H1 (cell line): ENCODE measurements at regions not wholly inside any gene's neighbourhood (a gene's known extent, or its start where the extent isn't known, plus 50 kb on each side); places are given as distances from the start of the nearest gene placed in this dataset.

Experiments used
- CTCF ChIA-PET: fragments of 300-600 bp; sonication (Branson Sonifier 250); formaldehyde crosslinking; loops from one replicate; lab custom pipeline; 2021; ENCODE audit not compliant: partially characterized antibody; lab: Charles Lee
- POLR2A ChIA-PET: fragments of 300-600 bp; sonication (Branson Sonifier 250); formaldehyde crosslinking; loops from one replicate; lab custom pipeline; 2021; ENCODE audit warnings: inconsistent platforms; ENCODE audit not compliant: partially characterized antibody; lab: Charles Lee
- DNase-seq, 2 experiments: peaks; one replicate each; pipeline versions ENCODE4 v3.0.0 to v3.0.0-alpha.2; 2010 to 2022; ENCODE audit warnings: low spot score in 2 of 2, low read depth in 1 of 2, mixed read lengths in 1 of 2
- FAIRE-seq: peaks from 2 replicates; lab custom pipeline; 2011; peaks lifted over from hg19 to GRCh38; lab: Jason Lieb, UNC
- H2AFZ ChIP-seq: 2 replicates; pipeline ENCODE4 v1.8.1; 2012; ENCODE audit warnings: low read length, inconsistent platforms
- H2AK5ac ChIP-seq: 2 replicates; pipeline ENCODE4 v1.6.1; 2013; ENCODE audit warnings: low read depth, low read length
- H2BK120ac ChIP-seq: replicated peaks from 2 replicates; pipeline ENCODE3; 2013; ENCODE audit warnings: low read depth, low read length, inconsistent platforms
- H2BK12ac ChIP-seq: 2 replicates; pipeline ENCODE4 v1.6.1; 2013; ENCODE audit warnings: low read depth, low read length
- H2BK15ac ChIP-seq: 2 replicates; pipeline ENCODE4 v1.6.1; 2013; ENCODE audit warnings: low read length
- H2BK20ac ChIP-seq: 2 replicates; pipeline ENCODE4 v1.6.1; 2013; ENCODE audit warnings: low read length
- H2BK5ac ChIP-seq: 2 replicates; pipeline ENCODE4 v1.6.1; 2013; ENCODE audit warnings: low read depth, low read length
- H3K14ac ChIP-seq: 2 replicates; pipeline ENCODE4 v1.6.1; 2013; ENCODE audit warnings: inconsistent platforms; ENCODE audit not compliant: insufficient read length
- H3K18ac ChIP-seq: 2 replicates; pipeline ENCODE4 v1.6.1; 2013; ENCODE audit warnings: low read length; ENCODE audit errors: extremely low read depth
- H3K23ac ChIP-seq: 2 replicates; pipeline ENCODE4 v1.6.1; 2013; ENCODE audit warnings: inconsistent platforms; ENCODE audit not compliant: insufficient read length
- H3K23me2 ChIP-seq: 2 replicates; pipeline ENCODE4 v1.6.1; 2013; ENCODE audit warnings: low read depth, low read length
- H3K27ac ChIP-seq: 2 replicates; pipeline ENCODE4 v1.6.1; 2011; ENCODE audit warnings: low read depth, low read length, inconsistent platforms
- H3K27me3 ChIP-seq, 4 experiments: replicated peaks in 1 of 4; 1 replicate in 1 of 4; 2 replicates in 3 of 4; pipeline versions ENCODE4 v1.6.1 to v1.8.1; 2011 to 2013; ENCODE audit warnings: low read length in 3 of 4, mild to moderate bottlenecking in 3 of 4, inconsistent platforms in 2 of 4, mixed read lengths in 2 of 4, moderate library complexity in 1 of 4; ENCODE audit not compliant: control insufficient read depth in 3 of 4, insufficient read depth in 3 of 4; ENCODE audit errors: extremely low read depth in 1 of 4
- H3K36me3 ChIP-seq, 4 experiments: 2 replicates each; pipeline versions ENCODE4 v1.6.1 to v1.8.1; 2011 to 2013; ENCODE audit warnings: mild to moderate bottlenecking in 4 of 4, low read length in 3 of 4, moderate library complexity in 2 of 4, control low read depth in 1 of 4, inconsistent platforms in 1 of 4; ENCODE audit not compliant: insufficient read depth in 4 of 4, control insufficient read depth in 2 of 4
- H3K4ac ChIP-seq: replicated peaks from 2 replicates; pipeline ENCODE3; 2013; ENCODE audit warnings: low read length, low read depth, mixed read lengths, inconsistent platforms; ENCODE audit not compliant: insufficient read length
- H3K4me1 ChIP-seq, 4 experiments: replicated peaks in 1 of 4; 1 replicate in 1 of 4; 2 replicates in 3 of 4; pipeline versions ENCODE4 v1.6.1 to v1.8.1; 2011 to 2013; ENCODE audit warnings: low read length in 3 of 4, inconsistent platforms in 2 of 4, mixed read lengths in 1 of 4; ENCODE audit not compliant: insufficient read depth in 4 of 4, control insufficient read depth in 3 of 4
- H3K4me2 ChIP-seq, 2 experiments: 2 replicates each; pipeline versions ENCODE4 v1.6.1 to v1.8.1; 2011 to 2013; ENCODE audit warnings: low read depth in 2 of 2, low read length in 2 of 2, control low read depth in 1 of 2, inconsistent platforms in 1 of 2, mild to moderate bottlenecking in 1 of 2; ENCODE audit not compliant: insufficient read depth in 1 of 2
- H3K4me3 ChIP-seq, 4 experiments: fragments of 200-600, 300-600 bp in 1 of 4; sonication (generic), shearing (Covaris generic), sonication (Bioruptor Twin) in 1 of 4; 2 replicates each; pipeline versions ENCODE4 v1.5.1 to v1.8.1; 2011 to 2016; ENCODE audit warnings: low read length in 4 of 4, low read depth in 3 of 4, control low read depth in 2 of 4, inconsistent platforms in 2 of 4, mild to moderate bottlenecking in 2 of 4, mixed read lengths in 1 of 4, moderate library complexity in 1 of 4; ENCODE audit not compliant: insufficient read depth in 2 of 4; ENCODE audit errors: extremely low read depth in 1 of 4
- H3K56ac ChIP-seq: replicated peaks from 2 replicates; pipeline ENCODE3; 2013; ENCODE audit warnings: low read depth, mild to moderate bottlenecking, mixed read lengths, low read length, inconsistent platforms; ENCODE audit not compliant: insufficient read length
- H3K79me1 ChIP-seq: 2 replicates; pipeline ENCODE4 v1.6.1; 2013; ENCODE audit warnings: low read depth, low read length, control low read depth
- H3K79me2 ChIP-seq, 2 experiments: 2 replicates each; pipeline versions ENCODE4 v1.6.1 to v1.8.1; 2012 to 2013; ENCODE audit warnings: low read length in 2 of 2, mild to moderate bottlenecking in 2 of 2, inconsistent platforms in 1 of 2; ENCODE audit not compliant: insufficient read depth in 2 of 2, control insufficient read depth in 1 of 2
- H3K9ac ChIP-seq, 4 experiments: replicated peaks in 1 of 4; 1 replicate in 1 of 4; 2 replicates in 3 of 4; pipeline versions ENCODE4 v1.6.1 to v1.8.1; 2011 to 2013; ENCODE audit warnings: low read depth in 3 of 4, low read length in 3 of 4, control low read depth in 2 of 4, mild to moderate bottlenecking in 2 of 4, moderate library complexity in 2 of 4, inconsistent platforms in 1 of 4; ENCODE audit errors: extremely low read depth in 1 of 4
- H3K9me3 ChIP-seq, 2 experiments: 2 replicates each; pipeline versions ENCODE4 v1.6.1 to v1.8.1; 2012 to 2013; ENCODE audit warnings: mild to moderate bottlenecking in 2 of 2, moderate library complexity in 2 of 2, control low read depth in 1 of 2, inconsistent platforms in 1 of 2, low read depth in 1 of 2, low read length in 1 of 2, mixed read lengths in 1 of 2; ENCODE audit not compliant: insufficient read depth in 2 of 2
- H4K20me1 ChIP-seq, 2 experiments: replicated peaks in 1 of 2; 2 replicates each; pipeline versions ENCODE3 to v1.8.1; 2011 to 2013; ENCODE audit warnings: inconsistent platforms in 2 of 2, low read length in 2 of 2, mild to moderate bottlenecking in 1 of 2; ENCODE audit not compliant: insufficient read depth in 2 of 2, control insufficient read depth in 1 of 2
- H4K5ac ChIP-seq: 2 replicates; pipeline ENCODE4 v1.6.1; 2013; ENCODE audit warnings: low read length, low read depth, mixed read lengths, inconsistent platforms; ENCODE audit not compliant: insufficient read length
- H4K8ac ChIP-seq: 2 replicates; pipeline ENCODE4 v1.8.0; 2013; ENCODE audit warnings: mild to moderate bottlenecking, moderate library complexity, low read length, inconsistent platforms; ENCODE audit not compliant: insufficient read depth; ENCODE audit errors: extremely low read depth
- H4K91ac ChIP-seq: replicated peaks from 2 replicates; pipeline ENCODE3; 2013; ENCODE audit warnings: low read length, mixed read lengths, inconsistent platforms; ENCODE audit not compliant: insufficient read length
- BRCA1 ChIP-seq: IDR thresholded peaks from 2 replicates; pipeline ENCODE4 v1.6.1; 2012; ENCODE audit warnings: low read depth, low read length, improper control_type of control experiment
- CBX5 ChIP-seq: fragments of 300-800, 300-1000 bp; sonication (generic); IDR thresholded peaks from 2 replicates; pipeline ENCODE4 v1.7.1; 2016; ENCODE audit warnings: antibody characterized with exemption, low read length, low read depth
- CHD1 ChIP-seq: IDR thresholded peaks from 2 replicates; pipeline ENCODE4 v1.6.1; 2012; ENCODE audit warnings: low read depth, low read length, improper control_type of control experiment
- GTF2F1 ChIP-seq: IDR thresholded peaks from 2 replicates; pipeline ENCODE4 v1.6.1; 2012; ENCODE audit warnings: low read depth, low read length, improper control_type of control experiment, borderline replicate concordance
- JUND ChIP-seq: IDR thresholded peaks from 2 replicates; pipeline ENCODE4 v1.6.1; 2011; ENCODE audit warnings: mild to moderate bottlenecking, improper control_type of control experiment, low read length
- POU5F1 ChIP-seq: IDR thresholded peaks from 2 replicates; pipeline ENCODE4 v1.6.1; 2011; ENCODE audit warnings: low read depth, mild to moderate bottlenecking, low read length, moderate library complexity
- RBBP5 ChIP-seq: IDR thresholded peaks from 2 replicates; pipeline ENCODE4 v1.7.1; 2012; ENCODE audit warnings: low read depth, mild to moderate bottlenecking, inconsistent platforms, low read length, moderate library complexity, borderline replicate concordance
- RXRA ChIP-seq: IDR thresholded peaks from 2 replicates; pipeline ENCODE4 v1.6.1; 2011; ENCODE audit warnings: low read depth, mild to moderate bottlenecking, low read length, moderate library complexity; ENCODE audit not compliant: insufficient read depth
- SAP30 ChIP-seq: fragments of 300-600 bp; sonication (generic); IDR thresholded peaks from 2 replicates; pipeline ENCODE4 v1.7.1; 2012; ENCODE audit warnings: low read length, moderate library complexity, mild to moderate bottlenecking, inconsistent platforms; ENCODE audit not compliant: insufficient read depth, insufficient replicate concordance
- SRF ChIP-seq: IDR thresholded peaks from 2 replicates; pipeline ENCODE4 v1.6.1; 2011; ENCODE audit warnings: mild to moderate bottlenecking, low read depth, low read length, moderate library complexity
- SUZ12 ChIP-seq: fragments of 200-600 bp; sonication (generic); IDR thresholded peaks from 2 replicates; pipeline ENCODE4 v1.6.1; 2012; ENCODE audit warnings: mild to moderate bottlenecking, inconsistent platforms, low read length, moderate library complexity, mixed read lengths
- WGBS, 2 experiments: shearing (Covaris generic) in 1 of 2; methylation state at CpG; one replicate each; pipeline versions ENCODE4 v1.1.6 to v1.1.7; 2013 to 2015; ENCODE audit warnings: low lambda C conversion rate in 2 of 2, mixed read lengths in 2 of 2, inconsistent platforms in 1 of 2, low coverage in 1 of 2, missing lambda C conversion rate in 1 of 2; ENCODE audit not compliant: insufficient replicate concordance in 2 of 2, insufficient coverage in 1 of 2, insufficient read length in 1 of 2; ENCODE audit errors: extremely low coverage in 1 of 2, missing lambda C conversion rate in 1 of 2; 5-methylcytosine and 5-hydroxymethylcytosine counted together
- TF ChIP-seq, protein P1 (sequence below), 3 experiments: IDR thresholded peaks; 1 replicate in 2 of 3; 2 replicates in 1 of 3; pipeline versions ENCODE4 v1.5.1 to v1.6.1; 2011; ENCODE audit warnings: low read length in 3 of 3, mild to moderate bottlenecking in 3 of 3, inconsistent platforms in 2 of 3, low read depth in 1 of 3, moderate library complexity in 1 of 3; ENCODE audit not compliant: insufficient read depth in 1 of 3; ENCODE audit errors: control extremely low read depth in 1 of 3

- H2BK12ac ChIP-seq: no peak overlapping the region
- H3K23me2 ChIP-seq: no peaks in the 10 kb centered on the region
- no peaks in the 10 kb centered on the region for H3K27me3 ChIP-seq
- H3K18ac ChIP-seq: no peak overlapping the region
- no peak overlapping the region for H2AK5ac ChIP-seq
- no peak overlapping the region for H4K5ac ChIP-seq
- H2BK15ac ChIP-seq: no peak overlapping the region
- H3K27ac ChIP-seq: no peak overlapping the region
- no peak overlapping the region for H2BK5ac ChIP-seq
- 0 out of 4 replicates have a peak, but pooled peaks cover 0 to 3% of the 10 kb centered on the region in 2 experiments for H3K9me3 ChIP-seq
- no peaks in the 10 kb centered on the region for H3K79me2 ChIP-seq
- no peak overlapping the region for H2AFZ ChIP-seq
- H3K36me3 ChIP-seq: no peaks in the 10 kb centered on the region
- POLR2A ChIA-PET: no interaction called here
- no peak overlapping the region for H3K14ac ChIP-seq
- H3K79me1 ChIP-seq: no peaks in the 10 kb centered on the region
- no peak overlapping the region for H4K8ac ChIP-seq
- DNase-seq (no peak), FAIRE-seq (no peak)
- H3K4me1 ChIP-seq: no peaks in the 10 kb centered on the region
- no peak overlapping the region for H3K4ac ChIP-seq
- H4K20me1 ChIP-seq: no peaks in the 10 kb centered on the region
- CTCF ChIA-PET: interaction anchor here (0.5 to 0.7 kb wide), 2 partner anchors 43 to 93 kb away, joined by 3 read pairs; no protein-coding TSS in a partner anchor
- H3K23ac ChIP-seq: no peak overlapping the region
- no peak overlapping the region for H3K4me3 ChIP-seq
- H3K56ac ChIP-seq: no peak overlapping the region
- no peak overlapping the region for H4K91ac ChIP-seq
- 84% methylated on average over 3 of the region's 3 CpGs; no CpG with 5 or more reads in 1 of the 2 experiments for WGBS, 2 experiments
- no peak overlapping the region for H3K4me2 ChIP-seq
- H3K9ac ChIP-seq: no peak overlapping the region
- H2BK20ac ChIP-seq: no peak overlapping the region
- no peak overlapping the region for H2BK120ac ChIP-seq
- TF ChIP-seq SRF: no peak
- TF ChIP-seq CBX5: no peak
- TF ChIP-seq RXRA: no peak
- no peak for TF ChIP-seq POU5F1
- TF ChIP-seq GTF2F1: no peak
- TF ChIP-seq SAP30: no peak
- no peak for TF ChIP-seq SUZ12
- TF ChIP-seq, protein P1, sequence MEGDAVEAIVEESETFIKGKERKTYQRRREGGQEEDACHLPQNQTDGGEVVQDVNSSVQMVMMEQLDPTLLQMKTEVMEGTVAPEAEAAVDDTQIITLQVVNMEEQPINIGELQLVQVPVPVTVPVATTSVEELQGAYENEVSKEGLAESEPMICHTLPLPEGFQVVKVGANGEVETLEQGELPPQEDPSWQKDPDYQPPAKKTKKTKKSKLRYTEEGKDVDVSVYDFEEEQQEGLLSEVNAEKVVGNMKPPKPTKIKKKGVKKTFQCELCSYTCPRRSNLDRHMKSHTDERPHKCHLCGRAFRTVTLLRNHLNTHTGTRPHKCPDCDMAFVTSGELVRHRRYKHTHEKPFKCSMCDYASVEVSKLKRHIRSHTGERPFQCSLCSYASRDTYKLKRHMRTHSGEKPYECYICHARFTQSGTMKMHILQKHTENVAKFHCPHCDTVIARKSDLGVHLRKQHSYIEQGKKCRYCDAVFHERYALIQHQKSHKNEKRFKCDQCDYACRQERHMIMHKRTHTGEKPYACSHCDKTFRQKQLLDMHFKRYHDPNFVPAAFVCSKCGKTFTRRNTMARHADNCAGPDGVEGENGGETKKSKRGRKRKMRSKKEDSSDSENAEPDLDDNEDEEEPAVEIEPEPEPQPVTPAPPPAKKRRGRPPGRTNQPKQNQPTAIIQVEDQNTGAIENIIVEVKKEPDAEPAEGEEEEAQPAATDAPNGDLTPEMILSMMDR (IDR thresholded peaks at IDR 0.05; ENCODE audit: control extremely low read depth in 1 of 3, insufficient read depth in 1 of 3, low read depth in 1 of 3, low read length in 3 of 3): no peak
- no peak for TF ChIP-seq RBBP5
- no peak for TF ChIP-seq BRCA1
- no peak for TF ChIP-seq JUND
- TF ChIP-seq CHD1: no peak
These were observed 461.4 kb downstream of the CD83 start for GRCh38 chr6:14578994-14579393.
